ENCODE measurements at regions not wholly inside any gene's neighbourhood (a gene's known extent, or its start where the extent isn't known, plus 50 kb on each side); places are given as distances from the start of the nearest gene placed in this dataset.

DNA sequence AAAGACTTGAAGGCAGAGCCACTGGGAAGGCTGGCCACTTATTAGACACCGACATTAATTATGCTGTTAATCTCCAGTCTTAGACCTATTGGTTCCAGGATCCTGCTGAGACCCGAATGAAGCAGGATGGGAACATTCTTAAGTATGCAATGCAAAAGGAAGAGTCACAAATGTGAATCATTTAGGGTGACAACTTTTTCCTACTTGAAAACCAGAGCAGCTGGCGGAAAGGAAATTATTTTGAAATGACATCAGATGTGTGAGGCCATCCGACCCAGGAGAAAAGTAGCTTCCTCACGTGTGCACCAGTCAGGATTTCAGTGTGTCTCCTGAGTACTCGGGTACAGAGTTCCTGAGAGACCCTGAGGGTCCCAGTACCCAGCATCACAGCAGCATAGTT, 222.9 kb upstream of the NCKAP5 start:
- Histone ChIP-seq H3K4me3 (no peak overlapping the region), H3K27ac (no peak overlapping the region)

DNA sequence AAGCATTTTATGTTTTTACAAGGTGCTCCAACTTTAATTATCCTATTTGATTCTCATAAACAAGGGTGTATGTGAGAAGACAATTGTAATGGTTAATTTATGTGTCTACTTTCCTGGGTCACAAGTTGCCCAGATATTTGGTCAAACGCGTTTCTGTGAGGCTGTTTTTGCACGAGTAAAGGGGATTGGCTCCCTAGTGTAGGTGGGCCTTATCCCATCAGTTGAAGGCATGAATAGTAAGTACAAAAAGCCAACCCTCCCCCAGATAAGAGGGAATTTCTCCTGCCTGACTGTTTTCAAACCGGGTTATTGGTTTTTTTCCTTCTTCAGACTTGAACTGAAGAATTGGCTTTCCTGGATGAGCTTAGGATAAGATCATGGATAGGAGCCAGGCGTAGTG, 224.0 kb upstream of the NCKAP5 start:
- H3K4me3 ChIP-seq: no peak overlapping the region
- no peak overlapping the region for H3K27ac ChIP-seq

DNA sequence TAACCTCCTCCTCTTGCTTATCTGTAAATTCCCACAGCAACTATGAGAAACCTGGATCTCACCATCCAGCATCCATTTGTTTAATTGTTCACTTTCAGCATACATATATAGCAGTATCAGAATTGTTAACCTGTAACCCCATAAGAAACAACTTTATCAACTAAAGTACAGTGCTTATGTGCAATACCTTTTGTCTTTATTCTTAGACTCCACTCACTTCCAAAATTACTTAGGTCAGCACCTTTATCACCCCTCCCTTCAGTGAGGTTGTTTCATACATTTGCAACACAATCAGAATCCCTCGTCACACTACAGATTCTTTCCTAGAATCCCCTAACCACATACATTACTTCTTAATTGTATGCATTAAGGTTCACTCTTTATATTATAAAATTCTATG, 225.9 kb upstream of the NCKAP5 start:
- no peak overlapping the region for H3K27ac ChIP-seq
- no peak overlapping the region for H3K4me3 ChIP-seq

DNA sequence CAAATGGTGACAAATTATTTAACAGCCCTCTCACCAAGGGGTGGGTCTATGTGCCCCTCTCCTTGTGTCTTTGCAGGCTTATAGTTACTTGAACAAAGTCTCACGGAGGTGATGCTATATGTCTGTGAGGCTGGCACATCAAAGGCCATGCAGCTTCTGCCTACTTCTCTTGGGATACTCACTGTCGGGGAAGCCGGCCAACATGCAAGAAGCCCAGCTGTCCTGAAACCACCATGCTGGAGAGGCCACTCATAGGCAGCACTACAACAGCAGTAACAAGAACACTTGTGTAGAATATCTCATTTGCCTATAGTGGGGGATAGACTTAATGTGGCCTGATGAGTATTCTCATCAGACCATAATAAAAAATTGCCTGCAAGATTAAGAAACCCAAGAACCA, 233.7 kb upstream of the NCKAP5 start:
- no peak overlapping the region for H3K4me3 ChIP-seq
- H3K27ac ChIP-seq: no peak overlapping the region

DNA sequence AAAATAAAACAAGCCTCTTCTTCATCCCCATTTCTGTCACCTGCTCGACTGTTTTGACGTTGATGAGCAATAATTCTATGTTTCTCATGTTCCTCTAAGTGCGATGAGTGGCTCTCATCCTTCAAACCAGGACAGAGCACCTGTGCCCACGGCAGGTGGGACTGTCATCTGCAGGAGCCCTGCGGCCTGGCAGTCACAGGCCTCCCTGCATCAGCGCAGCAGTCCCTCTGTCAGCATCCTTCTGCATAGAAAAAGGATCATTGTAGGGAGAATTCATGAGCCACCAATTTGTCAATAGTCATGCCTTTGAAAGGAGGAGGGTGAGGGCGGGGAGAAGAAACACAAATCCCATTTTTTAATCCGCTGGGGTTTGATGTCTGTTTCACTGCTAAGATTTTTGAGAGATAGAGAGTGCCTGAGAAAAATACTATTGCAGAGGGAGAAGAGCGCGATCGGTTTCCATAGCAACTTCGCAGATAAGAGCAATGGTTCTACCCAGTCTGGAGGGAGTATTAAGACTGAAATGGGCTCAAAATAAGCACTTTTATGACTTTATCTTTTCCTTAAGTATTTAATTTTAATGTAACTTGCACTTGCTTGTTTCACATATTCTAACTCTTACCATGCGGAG, 234.3 kb upstream of the NCKAP5 start:
- Histone ChIP-seq H3K27ac (no peak overlapping the region), H3K4me3 (no peak overlapping the region)

DNA sequence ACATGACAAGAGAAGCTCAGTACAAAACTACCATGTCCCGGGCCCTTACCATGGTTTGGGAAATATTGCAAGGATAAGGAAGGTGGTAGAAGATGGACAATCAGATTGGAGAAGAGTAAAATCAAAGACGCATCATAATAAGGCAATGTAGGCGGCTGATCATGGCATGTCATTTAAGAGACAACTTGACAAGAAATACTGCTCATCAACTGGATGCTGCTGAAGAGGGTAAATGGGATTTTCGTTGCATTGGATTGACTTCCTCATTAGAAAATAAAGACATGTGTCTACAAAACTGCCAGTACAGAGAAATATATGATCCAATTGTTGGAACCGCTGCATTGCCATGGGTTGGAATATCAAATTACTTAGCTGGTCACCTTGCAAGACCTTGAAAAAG, 238.3 kb upstream of the NCKAP5 start:
- Histone ChIP-seq H3K27ac (no peak overlapping the region), H3K4me3 (no peak overlapping the region)

DNA sequence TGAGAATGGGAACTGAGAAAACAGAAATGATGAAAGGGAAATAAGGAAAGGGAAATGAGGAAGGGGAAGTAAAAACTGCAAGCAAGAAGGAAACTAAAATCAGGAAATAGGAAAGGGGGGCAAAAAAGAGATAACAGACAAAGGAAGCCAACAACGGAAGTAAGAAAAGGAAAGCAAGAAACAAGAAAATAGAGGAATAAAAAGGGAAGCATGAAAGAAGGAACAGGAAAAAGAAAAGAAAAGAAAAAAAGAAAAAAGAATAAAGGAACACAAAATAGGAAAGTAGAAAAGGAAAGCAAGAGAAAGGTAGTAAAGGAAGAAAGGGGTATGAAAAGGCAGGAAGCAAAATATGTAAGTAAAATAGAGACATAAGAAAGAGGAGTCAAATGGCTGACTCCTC, 241.2 kb upstream of the NCKAP5 start:
- Histone ChIP-seq H3K4me3 (no peak overlapping the region), H3K27ac (no peak overlapping the region)

DNA sequence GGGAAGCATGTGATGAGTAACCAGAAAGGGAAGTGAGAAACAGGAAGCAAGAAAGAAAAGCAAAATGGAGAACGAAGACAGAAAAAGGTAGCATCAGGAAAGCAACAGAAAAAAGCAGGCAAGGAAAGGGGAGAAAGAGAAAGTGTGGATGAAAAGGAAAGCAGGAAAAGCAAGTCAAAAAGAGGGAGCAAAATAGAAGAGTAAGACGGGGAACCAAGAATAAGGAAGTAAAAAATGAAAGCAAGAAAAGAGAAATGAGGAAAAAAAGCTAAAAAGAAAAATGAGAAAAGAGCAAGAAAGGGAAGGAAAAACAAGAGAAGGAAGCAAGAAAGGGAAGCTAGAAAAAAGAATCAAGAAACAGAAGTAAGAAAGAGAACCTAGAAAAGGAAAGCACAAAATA, 242.3 kb upstream of the NCKAP5 start:
- no peak overlapping the region for H3K27ac ChIP-seq
- no peak overlapping the region for H3K4me3 ChIP-seq

DNA sequence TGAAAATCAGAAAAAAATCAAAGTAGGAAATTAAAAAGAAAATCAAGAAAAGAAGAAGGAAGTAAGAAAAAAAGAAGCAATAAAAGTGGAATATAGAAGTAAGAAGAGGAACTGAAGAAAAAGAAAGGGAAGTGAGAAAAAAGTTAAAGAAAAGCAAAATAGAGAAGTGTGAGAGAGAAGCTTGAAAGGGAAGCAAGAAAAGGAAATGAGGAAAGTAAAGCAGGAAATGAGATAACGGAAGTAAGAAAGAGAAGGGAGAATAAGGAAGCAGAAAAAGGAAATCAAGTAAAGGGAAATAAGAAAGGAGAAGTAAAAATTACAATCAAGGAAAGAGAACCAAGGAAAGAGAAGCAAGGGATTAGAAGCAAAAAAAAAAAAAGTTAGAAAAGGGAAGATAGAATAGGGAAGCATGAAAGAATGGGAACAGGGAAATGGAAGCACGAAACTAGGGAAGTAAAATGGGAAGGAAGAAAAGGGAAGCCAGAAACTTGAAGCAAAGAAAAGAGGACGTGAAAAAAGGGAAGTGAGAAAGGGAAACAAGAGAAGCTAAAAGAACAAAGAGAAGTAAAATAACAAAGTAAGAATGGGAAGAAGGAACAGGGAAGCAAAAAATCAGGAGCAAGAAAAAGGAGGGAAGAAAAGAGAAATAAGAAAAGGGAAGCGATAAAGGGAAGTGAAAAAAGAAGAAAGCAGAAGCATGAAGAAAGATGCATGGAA, 243.3 kb upstream of the NCKAP5 start:
- Histone ChIP-seq H3K4me3 (no peak overlapping the region), H3K27ac (no peak overlapping the region)

DNA sequence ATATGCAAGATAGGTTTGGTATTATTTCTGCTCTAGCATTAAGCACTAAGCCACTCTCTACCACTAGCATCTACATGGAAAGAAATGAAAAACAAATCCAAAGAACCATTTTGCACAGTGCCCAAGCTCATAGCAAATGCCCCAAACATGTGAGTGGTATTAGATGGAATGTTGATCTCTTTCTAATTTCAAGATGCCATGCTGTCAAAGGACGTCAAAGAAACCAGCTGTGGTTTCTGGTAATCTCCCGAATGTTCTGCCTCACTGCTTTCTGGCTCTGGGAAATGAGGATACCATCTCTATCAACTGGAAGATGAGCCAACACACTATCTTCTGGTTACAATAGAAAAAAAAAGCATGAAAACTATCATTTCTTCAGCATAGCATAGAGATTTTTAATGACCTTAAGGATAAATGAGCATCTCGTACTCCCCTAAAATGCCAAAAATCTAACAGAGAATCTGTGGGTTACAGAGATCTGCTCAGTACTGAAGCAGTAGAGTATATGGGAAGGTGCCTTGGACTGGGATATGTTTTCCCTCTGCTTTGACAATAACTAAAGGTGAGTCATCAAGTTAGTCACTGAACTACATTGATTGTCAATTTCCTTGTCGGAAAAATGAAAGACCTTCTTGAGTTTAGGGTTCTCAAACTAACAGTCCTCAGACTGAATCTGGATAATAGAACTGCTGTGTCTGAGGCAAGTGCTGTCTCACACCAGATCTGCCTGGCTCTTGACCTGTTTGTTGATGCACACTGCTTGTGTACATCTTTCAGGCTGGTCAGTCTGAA, 244.8 kb upstream of the NCKAP5 start:
- no peak overlapping the region for H3K4me3 ChIP-seq
- no peak overlapping the region for H3K27ac ChIP-seq

DNA sequence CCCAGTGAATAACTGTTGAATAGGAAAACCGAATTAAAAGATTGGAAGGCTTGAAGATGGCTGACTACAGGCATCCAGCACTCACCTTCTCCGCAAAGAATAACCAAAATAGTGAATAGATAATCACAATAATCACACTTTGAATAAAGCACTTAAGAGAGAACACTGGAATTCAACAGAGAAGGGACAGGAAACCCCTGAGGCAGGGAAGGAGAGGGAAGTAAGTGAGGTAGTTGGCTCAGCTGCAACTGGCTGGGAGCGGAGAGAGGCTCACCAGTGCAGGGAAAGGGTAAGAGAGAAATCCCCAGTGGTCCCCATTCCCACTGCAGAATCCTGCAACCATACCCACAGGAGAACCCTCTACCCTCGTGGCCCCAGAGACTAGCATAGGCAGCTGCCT, 246.6 kb upstream of the NCKAP5 start:
- Histone ChIP-seq H3K4me3 (no peak overlapping the region), H3K27ac (no peak overlapping the region)

DNA sequence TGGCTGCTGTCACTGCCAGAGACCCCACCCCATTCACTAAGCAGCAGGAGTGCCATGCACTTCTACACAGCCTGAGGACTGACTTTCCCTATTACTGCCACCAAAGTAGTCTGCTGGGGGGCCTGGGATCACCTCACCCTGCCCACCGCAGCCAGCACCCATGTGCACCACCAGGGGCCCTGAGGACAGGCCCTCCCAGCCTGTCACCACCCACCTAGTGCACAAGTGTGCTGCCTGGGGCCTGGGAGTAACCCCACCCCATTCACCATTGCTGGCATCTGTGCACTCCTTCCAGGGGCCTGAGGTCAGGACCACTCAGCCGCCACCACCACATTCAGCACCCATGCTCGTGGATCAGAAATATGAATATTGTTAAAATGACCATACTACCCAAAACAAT, 247.8 kb upstream of the NCKAP5 start:
- H3K27ac ChIP-seq: no peak overlapping the region
- H3K4me3 ChIP-seq: no peak overlapping the region

DNA sequence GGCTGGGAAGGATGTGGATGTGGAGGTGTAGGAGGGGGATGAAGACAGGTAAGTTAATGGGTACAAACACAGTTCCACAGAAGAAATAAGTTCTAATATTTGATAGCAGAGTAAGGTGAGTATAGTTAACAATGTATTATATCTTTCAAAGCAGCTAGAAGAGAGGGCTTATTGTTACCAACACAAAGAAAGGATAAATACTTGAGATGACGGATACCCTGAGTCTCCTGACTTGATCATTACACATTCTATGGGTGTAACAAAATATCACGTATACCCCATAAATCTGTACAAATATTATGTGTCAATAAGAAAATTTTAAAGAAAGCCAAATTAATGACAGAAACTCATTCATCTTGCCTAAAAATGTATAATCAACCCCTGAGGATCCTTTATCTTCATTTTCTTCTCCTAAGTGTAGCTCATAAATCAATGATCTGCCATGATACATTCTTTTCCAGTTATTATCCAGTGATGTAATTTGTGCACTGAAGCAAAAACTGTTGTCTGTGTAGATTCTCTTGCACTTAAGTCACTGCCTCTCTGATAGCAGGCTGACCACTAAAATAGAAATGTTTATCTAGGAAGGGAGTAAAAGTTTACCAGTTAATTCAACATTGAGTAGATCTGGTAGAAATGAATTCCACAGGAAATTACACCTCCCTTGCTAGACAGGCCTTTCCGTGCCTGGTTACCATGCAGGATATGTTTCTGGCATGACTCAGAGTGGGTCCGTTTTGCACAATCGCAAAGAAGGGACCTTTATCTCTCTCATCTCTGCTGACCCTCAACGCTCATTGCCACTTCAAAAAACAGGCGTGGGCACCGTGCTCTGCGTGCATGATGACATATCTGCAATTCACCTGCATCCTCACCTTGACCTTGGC, 249.7 kb upstream of the NCKAP5 start:
- H3K27ac ChIP-seq: no peak overlapping the region
- no peak overlapping the region for H3K4me3 ChIP-seq

DNA sequence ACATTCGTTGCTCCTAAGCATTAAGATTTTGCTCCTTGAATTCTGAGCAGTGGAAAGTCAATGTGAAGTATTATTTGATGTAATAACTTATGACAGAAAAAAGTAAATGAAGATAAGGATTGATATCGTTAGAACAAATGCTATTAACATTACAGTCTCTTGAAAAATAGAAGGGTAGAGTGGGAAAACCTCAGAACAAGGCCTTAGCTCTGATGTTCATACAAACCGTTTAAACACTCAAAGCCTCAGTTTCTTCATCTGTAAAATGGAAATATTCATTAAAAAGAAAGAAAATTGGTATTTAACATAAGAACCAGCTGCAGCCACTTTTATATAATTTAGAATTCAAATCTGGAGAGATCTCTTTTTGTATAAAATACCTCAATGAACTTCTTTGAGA, 250.4 kb upstream of the NCKAP5 start:
- Histone ChIP-seq H3K27ac (no peak overlapping the region), H3K4me3 (no peak overlapping the region)

DNA sequence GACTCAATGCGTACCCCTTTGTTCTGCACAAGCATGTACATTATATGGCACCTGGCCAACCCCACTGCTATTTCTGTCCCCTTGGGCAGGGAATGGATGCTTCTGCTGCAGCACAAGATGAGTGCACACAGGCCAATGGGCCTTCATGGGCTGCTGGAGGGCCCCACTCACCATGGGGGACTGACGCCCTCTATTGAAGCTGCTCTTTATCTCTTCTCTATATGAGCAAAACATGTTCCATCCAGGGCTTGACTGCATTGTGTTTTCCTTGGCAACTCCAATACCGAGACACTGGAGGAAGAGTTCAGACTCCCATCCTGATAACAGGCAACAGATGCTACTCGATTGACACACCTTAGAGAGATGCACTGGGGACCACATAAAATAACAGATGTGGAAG, 251.6 kb upstream of the NCKAP5 start:
- Histone ChIP-seq H3K27ac (no peak overlapping the region), H3K4me3 (no peak overlapping the region)

DNA sequence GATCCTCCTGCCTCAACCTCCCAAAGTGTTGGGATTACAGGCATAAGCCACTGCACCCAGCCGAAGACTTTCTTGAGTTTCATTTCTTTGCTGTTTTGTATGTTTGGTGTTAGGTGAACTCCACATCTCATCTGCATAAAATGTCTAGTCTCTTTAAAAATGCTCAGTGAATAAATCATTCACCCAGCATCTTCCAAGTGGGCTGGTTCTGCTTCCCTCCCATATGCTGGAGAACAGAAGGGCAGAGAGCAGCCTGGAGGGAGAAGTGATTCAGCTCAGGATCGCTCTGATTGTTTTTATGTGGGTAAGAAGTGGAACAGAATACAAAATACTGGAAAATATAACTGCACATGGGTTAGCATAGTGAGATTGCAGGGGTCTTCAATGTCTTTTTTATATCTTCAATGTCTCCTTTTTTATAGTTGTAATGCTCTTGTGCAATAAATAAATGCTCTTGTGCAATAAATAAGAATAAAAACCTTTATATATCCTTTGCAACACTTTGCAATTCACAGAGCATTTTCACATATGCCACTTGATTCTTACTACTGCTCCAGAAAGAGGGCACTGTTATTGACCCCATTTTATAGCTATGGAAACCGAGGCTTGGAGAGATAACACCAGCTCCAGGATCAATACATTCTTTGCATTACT, 253.0 kb upstream of the NCKAP5 start:
- Histone ChIP-seq H3K27ac (no peak overlapping the region), H3K4me3 (no peak overlapping the region)

DNA sequence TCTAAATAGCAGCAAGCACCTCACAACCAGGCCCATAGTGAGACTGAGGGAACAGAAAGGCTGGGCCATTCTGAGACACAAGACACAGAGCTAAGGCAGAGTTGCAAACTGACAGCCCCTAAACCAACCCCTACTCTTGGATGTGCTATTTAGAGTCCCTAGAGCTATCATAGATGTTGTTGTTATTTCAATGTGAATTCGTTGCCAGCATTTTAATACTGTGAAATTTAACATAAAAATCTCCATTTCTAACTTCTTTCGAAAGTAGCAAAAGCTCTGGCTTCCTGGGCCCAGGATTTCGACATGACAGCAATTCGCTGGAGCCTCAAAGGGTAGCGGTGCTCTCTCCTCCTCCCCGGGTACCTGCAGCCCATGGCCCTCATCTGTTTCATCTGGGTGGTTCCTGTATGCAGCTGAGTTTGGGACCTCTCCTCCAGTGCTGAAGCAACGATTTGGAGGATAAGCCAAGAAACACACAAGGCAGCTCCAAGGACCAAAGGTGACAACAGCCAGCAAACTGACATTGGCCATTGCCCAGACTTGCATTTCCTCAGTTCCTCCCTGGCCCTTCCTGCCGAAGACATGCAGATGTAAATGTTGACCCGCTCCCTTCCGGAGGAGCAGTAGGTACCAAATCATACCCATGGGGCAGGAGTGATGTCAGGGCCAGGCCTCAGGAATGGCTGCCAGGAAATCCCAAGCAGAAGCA, 254.4 kb upstream of the NCKAP5 start:
- Histone ChIP-seq H3K4me3 (no peak overlapping the region), H3K27ac (no peak overlapping the region)

DNA sequence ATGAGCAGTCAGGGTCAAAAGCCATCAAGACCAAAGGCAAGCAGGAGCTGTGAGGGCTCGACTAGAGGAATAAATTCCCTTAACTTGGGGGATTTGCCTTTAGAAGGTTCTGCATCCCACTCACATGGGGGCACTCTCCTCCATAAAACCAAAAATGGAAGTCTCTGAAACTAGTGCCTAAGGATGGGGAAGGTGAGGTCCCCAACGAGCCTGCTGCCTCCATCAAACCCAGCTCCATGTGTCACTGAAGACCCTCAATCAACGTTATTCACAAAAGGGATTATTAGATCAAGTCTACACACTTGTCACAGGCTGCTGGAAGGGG, 254.9 kb upstream of the NCKAP5 start:
- H3K27ac ChIP-seq: no peak overlapping the region
- H3K4me3 ChIP-seq: no peak overlapping the region

DNA sequence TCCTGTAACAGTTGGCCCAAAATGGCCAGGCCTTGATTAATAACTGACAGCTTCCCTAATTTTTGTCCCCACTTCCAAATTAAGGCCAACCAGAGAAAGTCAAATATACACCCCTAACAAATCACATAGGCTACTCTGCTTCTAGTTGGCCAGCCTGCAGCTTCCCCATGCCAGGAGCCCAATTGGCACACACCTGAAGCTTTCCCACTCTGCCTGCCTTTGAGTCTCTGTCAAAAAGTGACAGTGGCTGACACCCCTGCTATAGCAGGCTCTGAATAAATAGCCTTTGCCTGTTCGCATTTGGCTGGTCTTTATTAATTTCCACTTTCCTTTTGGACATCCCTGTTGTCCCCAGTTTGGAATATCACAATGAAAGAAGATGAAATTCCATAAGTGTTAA, 256.6 kb upstream of the NCKAP5 start:
- H3K4me3 ChIP-seq: no peak overlapping the region
- H3K27ac ChIP-seq: no peak overlapping the region

All from skin epidermis (tissue), 12 donors.